H1 (cell line): ENCODE measurements at regions not wholly inside any gene's neighbourhood (a gene's known extent, or its start where the extent isn't known, plus 50 kb on each side); places are given as distances from the start of the nearest gene placed in this dataset.

Experiments
- KDM1A ChIP-seq: fragments of 200-600, 300-600 bp; sonication (generic); IDR thresholded peaks from 2 replicates; pipeline ENCODE4 v1.7.1; 2016; ENCODE audit warnings: mild to moderate bottlenecking, low read length, borderline replicate concordance
- NANOG ChIP-seq: IDR thresholded peaks from 2 replicates; pipeline ENCODE4 v1.6.1; 2011; ENCODE audit warnings: low read length, low read depth, mild to moderate bottlenecking, inconsistent platforms; ENCODE audit not compliant: insufficient read depth, poor library complexity, severe bottlenecking
- POLR2A ChIP-seq, 2 experiments: IDR thresholded peaks; 1 replicate in 1 of 2; 2 replicates in 1 of 2; pipeline ENCODE4 v1.6.1; 2011; ENCODE audit warnings: low read depth in 2 of 2, low read length in 2 of 2, mild to moderate bottlenecking in 2 of 2; ENCODE audit errors: control extremely low read depth in 1 of 2
- RNF2 ChIP-seq: fragments of 200-900, 300-1000 bp; sonication (generic); IDR thresholded peaks from 2 replicates; pipeline ENCODE4 v1.7.1; 2016; ENCODE audit warnings: borderline replicate concordance, low read depth, mild to moderate bottlenecking, antibody characterized with exemption, low read length; ENCODE audit not compliant: poor library complexity, severe bottlenecking; ENCODE audit errors: missing control alignments
- RXRA ChIP-seq: IDR thresholded peaks from 2 replicates; pipeline ENCODE4 v1.6.1; 2011; ENCODE audit warnings: low read depth, mild to moderate bottlenecking, low read length, moderate library complexity; ENCODE audit not compliant: insufficient read depth
- TF ChIP-seq, protein P1 (sequence below): fragments of 300-600 bp; sonication (generic); IDR thresholded peaks from 2 replicates; pipeline ENCODE4 v1.7.1; 2012; ENCODE audit warnings: low read length, moderate library complexity, mild to moderate bottlenecking, inconsistent platforms; ENCODE audit not compliant: insufficient replicate concordance
- TF ChIP-seq, protein P2 (sequence below), 3 experiments: IDR thresholded peaks; 1 replicate in 2 of 3; 2 replicates in 1 of 3; pipeline versions ENCODE4 v1.5.1 to v1.6.1; 2011; ENCODE audit warnings: low read length in 3 of 3, mild to moderate bottlenecking in 3 of 3, inconsistent platforms in 2 of 3, low read depth in 1 of 3, moderate library complexity in 1 of 3; ENCODE audit not compliant: insufficient read depth in 1 of 3; ENCODE audit errors: control extremely low read depth in 1 of 3
- TF ChIP-seq, protein P3 (sequence below): IDR thresholded peaks from 2 replicates; pipeline ENCODE4 v1.6.1; 2011; ENCODE audit warnings: low read depth, mild to moderate bottlenecking, low read length; ENCODE audit not compliant: insufficient read depth

DNA sequence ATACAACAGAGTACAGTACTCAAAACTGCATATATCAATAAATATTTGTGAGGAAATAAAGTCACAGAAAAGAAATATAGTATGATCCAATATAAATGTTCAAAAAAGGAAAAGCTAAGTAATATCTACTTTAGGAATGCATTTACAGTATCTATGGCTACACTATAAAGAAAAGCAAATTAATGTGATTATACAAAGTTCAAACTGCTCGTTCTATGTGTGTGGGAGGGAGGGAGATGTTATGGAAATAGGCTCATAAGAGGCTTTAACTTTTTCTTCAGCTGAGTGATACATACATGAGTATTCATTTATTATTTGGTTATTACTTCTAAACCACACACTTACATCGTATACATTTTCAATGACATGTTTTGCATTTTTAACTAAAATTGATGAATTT is 377.7 kb upstream of the AGTR1 start (continued):
- TF ChIP-seq, protein P1, sequence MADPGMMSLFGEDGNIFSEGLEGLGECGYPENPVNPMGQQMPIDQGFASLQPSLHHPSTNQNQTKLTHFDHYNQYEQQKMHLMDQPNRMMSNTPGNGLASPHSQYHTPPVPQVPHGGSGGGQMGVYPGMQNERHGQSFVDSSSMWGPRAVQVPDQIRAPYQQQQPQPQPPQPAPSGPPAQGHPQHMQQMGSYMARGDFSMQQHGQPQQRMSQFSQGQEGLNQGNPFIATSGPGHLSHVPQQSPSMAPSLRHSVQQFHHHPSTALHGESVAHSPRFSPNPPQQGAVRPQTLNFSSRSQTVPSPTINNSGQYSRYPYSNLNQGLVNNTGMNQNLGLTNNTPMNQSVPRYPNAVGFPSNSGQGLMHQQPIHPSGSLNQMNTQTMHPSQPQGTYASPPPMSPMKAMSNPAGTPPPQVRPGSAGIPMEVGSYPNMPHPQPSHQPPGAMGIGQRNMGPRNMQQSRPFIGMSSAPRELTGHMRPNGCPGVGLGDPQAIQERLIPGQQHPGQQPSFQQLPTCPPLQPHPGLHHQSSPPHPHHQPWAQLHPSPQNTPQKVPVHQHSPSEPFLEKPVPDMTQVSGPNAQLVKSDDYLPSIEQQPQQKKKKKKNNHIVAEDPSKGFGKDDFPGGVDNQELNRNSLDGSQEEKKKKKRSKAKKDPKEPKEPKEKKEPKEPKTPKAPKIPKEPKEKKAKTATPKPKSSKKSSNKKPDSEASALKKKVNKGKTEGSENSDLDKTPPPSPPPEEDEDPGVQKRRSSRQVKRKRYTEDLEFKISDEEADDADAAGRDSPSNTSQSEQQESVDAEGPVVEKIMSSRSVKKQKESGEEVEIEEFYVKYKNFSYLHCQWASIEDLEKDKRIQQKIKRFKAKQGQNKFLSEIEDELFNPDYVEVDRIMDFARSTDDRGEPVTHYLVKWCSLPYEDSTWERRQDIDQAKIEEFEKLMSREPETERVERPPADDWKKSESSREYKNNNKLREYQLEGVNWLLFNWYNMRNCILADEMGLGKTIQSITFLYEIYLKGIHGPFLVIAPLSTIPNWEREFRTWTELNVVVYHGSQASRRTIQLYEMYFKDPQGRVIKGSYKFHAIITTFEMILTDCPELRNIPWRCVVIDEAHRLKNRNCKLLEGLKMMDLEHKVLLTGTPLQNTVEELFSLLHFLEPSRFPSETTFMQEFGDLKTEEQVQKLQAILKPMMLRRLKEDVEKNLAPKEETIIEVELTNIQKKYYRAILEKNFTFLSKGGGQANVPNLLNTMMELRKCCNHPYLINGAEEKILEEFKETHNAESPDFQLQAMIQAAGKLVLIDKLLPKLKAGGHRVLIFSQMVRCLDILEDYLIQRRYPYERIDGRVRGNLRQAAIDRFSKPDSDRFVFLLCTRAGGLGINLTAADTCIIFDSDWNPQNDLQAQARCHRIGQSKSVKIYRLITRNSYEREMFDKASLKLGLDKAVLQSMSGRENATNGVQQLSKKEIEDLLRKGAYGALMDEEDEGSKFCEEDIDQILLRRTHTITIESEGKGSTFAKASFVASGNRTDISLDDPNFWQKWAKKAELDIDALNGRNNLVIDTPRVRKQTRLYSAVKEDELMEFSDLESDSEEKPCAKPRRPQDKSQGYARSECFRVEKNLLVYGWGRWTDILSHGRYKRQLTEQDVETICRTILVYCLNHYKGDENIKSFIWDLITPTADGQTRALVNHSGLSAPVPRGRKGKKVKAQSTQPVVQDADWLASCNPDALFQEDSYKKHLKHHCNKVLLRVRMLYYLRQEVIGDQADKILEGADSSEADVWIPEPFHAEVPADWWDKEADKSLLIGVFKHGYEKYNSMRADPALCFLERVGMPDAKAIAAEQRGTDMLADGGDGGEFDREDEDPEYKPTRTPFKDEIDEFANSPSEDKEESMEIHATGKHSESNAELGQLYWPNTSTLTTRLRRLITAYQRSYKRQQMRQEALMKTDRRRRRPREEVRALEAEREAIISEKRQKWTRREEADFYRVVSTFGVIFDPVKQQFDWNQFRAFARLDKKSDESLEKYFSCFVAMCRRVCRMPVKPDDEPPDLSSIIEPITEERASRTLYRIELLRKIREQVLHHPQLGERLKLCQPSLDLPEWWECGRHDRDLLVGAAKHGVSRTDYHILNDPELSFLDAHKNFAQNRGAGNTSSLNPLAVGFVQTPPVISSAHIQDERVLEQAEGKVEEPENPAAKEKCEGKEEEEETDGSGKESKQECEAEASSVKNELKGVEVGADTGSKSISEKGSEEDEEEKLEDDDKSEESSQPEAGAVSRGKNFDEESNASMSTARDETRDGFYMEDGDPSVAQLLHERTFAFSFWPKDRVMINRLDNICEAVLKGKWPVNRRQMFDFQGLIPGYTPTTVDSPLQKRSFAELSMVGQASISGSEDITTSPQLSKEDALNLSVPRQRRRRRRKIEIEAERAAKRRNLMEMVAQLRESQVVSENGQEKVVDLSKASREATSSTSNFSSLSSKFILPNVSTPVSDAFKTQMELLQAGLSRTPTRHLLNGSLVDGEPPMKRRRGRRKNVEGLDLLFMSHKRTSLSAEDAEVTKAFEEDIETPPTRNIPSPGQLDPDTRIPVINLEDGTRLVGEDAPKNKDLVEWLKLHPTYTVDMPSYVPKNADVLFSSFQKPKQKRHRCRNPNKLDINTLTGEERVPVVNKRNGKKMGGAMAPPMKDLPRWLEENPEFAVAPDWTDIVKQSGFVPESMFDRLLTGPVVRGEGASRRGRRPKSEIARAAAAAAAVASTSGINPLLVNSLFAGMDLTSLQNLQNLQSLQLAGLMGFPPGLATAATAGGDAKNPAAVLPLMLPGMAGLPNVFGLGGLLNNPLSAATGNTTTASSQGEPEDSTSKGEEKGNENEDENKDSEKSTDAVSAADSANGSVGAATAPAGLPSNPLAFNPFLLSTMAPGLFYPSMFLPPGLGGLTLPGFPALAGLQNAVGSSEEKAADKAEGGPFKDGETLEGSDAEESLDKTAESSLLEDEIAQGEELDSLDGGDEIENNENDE = no peak
- no peak for TF ChIP-seq RXRA
- no peak for TF ChIP-seq NANOG
- TF ChIP-seq POLR2A (IDR thresholded peaks at IDR 0.05; ENCODE audit: control extremely low read depth in 1 of 2, low read depth in 2 of 2, low read length in 2 of 2) = no peak
- TF ChIP-seq, protein P2, sequence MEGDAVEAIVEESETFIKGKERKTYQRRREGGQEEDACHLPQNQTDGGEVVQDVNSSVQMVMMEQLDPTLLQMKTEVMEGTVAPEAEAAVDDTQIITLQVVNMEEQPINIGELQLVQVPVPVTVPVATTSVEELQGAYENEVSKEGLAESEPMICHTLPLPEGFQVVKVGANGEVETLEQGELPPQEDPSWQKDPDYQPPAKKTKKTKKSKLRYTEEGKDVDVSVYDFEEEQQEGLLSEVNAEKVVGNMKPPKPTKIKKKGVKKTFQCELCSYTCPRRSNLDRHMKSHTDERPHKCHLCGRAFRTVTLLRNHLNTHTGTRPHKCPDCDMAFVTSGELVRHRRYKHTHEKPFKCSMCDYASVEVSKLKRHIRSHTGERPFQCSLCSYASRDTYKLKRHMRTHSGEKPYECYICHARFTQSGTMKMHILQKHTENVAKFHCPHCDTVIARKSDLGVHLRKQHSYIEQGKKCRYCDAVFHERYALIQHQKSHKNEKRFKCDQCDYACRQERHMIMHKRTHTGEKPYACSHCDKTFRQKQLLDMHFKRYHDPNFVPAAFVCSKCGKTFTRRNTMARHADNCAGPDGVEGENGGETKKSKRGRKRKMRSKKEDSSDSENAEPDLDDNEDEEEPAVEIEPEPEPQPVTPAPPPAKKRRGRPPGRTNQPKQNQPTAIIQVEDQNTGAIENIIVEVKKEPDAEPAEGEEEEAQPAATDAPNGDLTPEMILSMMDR (IDR thresholded peaks at IDR 0.05; ENCODE audit: control extremely low read depth in 1 of 3, insufficient read depth in 1 of 3, low read depth in 1 of 3, low read length in 3 of 3) = no peak
- TF ChIP-seq RNF2 = no peak
- TF ChIP-seq, protein P3, sequence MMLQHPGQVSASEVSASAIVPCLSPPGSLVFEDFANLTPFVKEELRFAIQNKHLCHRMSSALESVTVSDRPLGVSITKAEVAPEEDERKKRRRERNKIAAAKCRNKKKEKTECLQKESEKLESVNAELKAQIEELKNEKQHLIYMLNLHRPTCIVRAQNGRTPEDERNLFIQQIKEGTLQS = no peak
- TF ChIP-seq KDM1A = no peak
